Cardiac fibroblast (primary cell): ENCODE measurements at regions not wholly inside any gene's neighbourhood (a gene's known extent, or its start where the extent isn't known, plus 50 kb on each side); places are given as distances from the start of the nearest gene placed in this dataset.

Experiments
- DNase-seq, 2 donors: peaks; one replicate each; pipeline versions ENCODE4 v3.0.0 to v3.0.0-alpha.2; 2010; ENCODE audit warnings: low read depth in 2 of 2
- H3K4me3 ChIP-seq, 2 donors: replicated peaks in 1 of 2; 1 replicate in 1 of 2; 2 replicates in 1 of 2; pipeline ENCODE4 v1.5.1; 2011; ENCODE audit warnings: low read depth in 2 of 2, low read length in 2 of 2, mild to moderate bottlenecking in 2 of 2, moderate library complexity in 1 of 2
- TF ChIP-seq, protein P1 (sequence below): IDR thresholded peaks from one replicate; pipeline ENCODE4 v1.5.1; 2011; ENCODE audit warnings: low read depth, mild to moderate bottlenecking, low read length, inconsistent platforms

DNA sequence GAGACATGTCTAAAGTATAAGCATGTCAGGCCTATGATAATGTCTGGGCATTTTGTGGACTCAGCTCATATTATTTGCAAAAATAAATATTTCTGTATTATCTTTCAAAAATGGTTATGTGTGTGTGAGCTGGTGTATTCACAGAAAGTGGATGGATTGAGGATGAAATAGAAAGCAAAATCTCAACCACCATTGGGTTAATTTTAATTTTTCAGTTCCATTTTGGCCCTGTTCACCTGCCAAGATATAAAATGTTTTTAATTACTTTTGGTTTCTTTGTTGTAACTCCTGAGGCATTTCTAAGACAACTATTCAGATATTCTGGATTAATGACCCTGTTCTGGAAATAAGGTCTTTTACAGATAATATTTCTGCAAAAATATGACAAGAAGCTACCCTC lies 232.7 kb upstream of the PPFIA2 start:
- no peak for DNase-seq
- no peak overlapping the region for H3K4me3 ChIP-seq
- TF ChIP-seq, protein P1, sequence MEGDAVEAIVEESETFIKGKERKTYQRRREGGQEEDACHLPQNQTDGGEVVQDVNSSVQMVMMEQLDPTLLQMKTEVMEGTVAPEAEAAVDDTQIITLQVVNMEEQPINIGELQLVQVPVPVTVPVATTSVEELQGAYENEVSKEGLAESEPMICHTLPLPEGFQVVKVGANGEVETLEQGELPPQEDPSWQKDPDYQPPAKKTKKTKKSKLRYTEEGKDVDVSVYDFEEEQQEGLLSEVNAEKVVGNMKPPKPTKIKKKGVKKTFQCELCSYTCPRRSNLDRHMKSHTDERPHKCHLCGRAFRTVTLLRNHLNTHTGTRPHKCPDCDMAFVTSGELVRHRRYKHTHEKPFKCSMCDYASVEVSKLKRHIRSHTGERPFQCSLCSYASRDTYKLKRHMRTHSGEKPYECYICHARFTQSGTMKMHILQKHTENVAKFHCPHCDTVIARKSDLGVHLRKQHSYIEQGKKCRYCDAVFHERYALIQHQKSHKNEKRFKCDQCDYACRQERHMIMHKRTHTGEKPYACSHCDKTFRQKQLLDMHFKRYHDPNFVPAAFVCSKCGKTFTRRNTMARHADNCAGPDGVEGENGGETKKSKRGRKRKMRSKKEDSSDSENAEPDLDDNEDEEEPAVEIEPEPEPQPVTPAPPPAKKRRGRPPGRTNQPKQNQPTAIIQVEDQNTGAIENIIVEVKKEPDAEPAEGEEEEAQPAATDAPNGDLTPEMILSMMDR, result no peak

DNA sequence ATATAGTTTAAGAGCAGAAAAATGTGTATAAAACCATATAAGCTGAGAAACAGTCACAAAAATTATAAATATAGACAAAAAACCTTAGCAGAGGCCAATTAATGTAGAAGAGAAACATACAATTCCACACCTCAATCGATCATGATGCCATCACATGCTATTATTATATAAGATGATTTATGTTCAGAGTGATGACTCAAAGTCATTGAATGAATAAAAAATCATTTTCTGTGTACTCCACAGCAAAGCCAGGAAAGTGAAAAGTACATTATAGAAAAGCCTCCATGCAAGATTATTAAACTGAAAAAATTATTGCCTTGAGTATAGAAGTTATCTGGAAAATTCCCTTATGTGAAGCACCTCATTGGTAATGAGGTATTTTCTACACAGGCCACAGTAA lies 229.2 kb upstream of the PPFIA2 start:
- no peak overlapping the region for H3K4me3 ChIP-seq
- DNase-seq, result no peak
- TF ChIP-seq, protein P1, result no peak

DNA sequence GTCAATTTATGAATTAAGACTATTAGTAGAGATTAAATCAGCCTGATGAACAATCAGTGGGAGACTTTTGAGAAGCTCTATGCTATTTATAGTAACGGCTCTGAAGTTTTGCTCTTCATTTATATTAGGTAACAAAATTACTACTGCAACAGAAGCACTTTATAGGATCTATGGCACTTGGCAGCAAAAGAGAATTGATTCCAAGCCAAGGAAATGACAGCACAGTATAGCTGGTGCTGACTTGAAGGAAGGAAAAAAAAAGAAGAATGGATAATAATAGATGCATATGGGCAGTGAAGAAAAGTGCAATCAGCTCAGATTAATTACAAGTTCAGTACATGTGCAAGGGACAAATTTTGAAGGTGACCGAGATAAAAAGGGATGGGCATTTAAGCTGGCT lies 228.2 kb upstream of the PPFIA2 start:
- DNase-seq, result no peak
- TF ChIP-seq, protein P1, result no peak
- H3K4me3 ChIP-seq, result no peak overlapping the region

DNA sequence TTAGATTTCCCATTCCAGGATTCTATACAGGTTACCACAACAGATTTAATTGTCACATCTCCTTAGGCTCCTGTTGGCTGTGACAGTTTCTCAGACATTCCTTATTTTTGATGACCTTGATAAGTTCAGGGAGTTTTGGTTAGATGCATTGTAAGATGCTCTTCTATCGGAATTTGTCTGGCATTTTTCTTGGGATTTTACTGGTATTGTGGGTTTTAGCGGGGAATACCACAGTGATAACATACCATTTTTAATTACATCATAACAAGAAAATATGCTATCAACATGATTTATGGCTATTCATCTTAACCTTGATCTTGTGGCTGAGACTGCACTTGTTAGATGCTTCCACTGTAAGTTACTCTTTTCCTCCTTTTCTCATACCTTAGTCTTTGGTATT lies 217.5 kb upstream of the PPFIA2 start:
- TF ChIP-seq, protein P1, result no peak
- H3K4me3 ChIP-seq, result no peak overlapping the region
- DNase-seq, result no peak

DNA sequence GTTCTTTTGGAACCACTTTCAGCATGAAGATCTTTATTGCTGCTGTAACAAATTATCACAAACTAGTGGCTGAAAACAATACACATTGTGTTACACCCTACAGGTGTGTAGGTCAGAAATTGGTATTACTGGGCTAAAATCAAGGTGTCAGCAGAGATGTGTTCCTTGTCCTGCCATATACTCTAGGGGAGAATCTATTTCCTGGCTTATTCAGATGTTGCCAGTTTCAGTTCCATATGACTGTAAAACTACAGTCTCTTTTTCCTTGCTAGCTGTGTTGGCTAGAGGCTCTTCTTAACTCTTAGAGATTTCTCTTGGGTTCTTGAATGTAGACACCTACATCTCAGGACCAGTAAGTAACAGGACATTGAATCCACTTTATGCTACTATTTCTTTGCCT lies 215.6 kb upstream of the PPFIA2 start:
- no peak overlapping the region for H3K4me3 ChIP-seq
- DNase-seq, result no peak
- TF ChIP-seq, protein P1, result no peak

DNA sequence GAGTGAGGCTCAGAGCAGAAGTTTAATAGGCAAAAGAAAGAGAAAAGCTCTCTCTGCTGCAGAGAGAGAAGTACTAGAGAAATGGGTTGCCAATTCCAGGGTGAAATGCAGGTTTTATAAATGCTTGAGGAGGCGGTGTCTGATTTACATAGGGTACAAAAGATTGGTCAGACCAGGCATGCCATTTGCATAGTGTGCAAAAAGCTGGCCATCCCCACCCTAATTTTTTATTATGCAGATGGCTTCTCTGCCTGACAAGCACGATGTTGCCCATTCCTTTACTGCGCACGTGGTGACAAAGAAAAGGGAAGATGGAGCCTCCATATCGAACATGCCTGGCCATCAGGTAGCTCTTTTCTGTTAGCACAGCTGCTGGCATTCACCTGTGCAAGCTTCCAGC lies 209.3 kb upstream of the PPFIA2 start:
- DNase-seq, result no peak
- TF ChIP-seq, protein P1, result no peak

DNA sequence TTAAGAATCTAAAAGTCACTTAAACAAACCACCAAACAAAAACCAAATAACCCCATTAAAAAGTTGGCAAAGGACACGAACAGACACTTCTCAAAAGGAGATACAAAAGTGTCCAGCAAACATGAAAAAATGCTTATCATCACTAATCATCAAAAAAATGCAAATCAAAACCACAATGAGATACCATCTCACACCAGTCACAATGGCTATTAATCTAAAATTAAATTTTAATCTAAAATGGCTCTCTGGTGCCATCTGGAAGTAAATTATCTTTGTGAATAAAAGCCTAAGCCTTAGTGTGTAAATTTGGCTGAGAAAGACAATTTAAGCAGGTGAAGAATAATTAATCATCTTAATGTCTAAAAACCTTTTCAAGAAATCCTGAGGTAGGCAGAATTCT lies 204.5 kb upstream of the PPFIA2 start:
- DNase-seq, result no peak
- TF ChIP-seq, protein P1, result no peak
- no peak overlapping the region for H3K4me3 ChIP-seq

More for the DNA sequence above, 209.3 kb upstream of the PPFIA2 start:
- no peak overlapping the region for H3K4me3 ChIP-seq
